ENCODE measurements at regions not wholly inside any gene's neighbourhood (a gene's known extent, or its start where the extent isn't known, plus 50 kb on each side); places are given as distances from the start of the nearest gene placed in this dataset.

DNA sequence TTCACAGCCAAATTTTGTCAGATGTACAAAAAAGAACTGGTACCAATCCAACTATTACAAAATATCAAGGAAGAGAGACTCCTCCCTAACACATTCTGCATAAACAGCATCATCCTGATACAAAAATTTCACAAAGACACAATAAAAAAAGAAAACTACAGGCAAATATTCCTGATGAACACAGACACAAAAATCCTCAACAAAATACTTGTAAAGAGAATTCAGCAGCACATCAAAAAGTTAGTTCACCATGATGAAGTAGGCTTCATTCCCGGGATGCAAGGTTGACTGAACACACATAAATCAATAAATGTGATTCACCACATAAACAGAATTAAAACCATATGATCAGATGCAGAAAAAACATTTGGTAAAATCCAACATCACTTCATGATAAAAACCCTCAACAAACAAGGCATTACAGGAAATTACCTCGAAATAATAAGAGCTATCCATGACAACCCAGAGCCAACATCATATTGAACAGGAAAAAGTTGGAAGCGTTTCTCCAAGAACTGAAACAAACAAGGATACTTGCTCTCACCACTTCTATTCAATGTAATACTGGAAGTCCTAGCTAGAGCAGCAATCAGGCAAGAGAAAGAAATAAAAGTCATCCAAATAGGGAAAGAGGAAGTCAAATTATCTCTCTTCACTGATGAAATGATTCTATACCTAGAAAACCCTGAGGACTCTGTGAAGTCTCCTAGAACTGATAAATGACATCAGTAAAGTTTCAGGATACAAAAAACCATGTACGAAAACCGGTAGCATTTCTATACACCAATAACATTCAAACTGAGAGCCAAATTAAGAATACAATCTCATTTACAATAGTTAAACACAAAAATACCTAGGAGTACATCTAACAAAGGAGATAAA, 223.1 kb downstream of the REEP3 start:
- no peak for DNase-seq

DNA sequence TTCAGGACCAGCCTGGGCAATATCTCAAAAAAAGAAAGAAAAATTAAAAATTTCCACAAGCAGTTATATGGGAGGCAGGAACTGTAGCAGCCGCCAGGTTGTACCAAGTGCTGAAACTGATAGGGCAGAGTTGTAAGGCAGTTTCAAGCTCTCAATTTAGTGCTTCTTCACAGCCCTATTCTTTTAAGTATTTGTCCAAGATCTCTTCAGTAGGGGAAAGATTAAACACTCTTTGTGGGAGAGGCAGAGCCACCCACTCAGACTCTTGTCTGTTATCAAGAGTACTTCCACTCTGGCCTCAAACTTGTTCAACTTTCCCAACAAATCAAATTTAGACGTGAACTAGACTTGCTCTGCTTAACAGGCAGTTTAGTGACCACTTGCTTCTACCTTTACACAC, 228.7 kb downstream of the REEP3 start:
- no peak for DNase-seq

DNA sequence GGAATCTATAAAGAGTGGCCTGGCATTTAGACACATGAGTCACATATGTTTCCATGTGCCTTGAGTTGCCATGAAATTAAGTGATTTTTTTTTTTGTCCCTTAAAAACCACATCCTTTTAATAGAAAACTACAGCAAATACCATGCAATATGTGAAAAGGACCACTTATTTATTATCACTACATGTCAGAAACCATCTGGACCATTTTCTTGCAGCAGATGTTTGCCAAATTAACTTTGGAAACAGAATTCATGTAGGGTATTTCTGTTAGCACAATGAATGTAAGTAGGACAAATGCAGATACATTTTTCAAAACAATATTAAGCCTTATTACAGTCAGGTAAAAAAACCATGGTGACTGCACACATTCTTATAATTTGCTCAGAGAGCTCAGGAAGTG, 230.6 kb downstream of the REEP3 start:
- DNase-seq = no peak

DNA sequence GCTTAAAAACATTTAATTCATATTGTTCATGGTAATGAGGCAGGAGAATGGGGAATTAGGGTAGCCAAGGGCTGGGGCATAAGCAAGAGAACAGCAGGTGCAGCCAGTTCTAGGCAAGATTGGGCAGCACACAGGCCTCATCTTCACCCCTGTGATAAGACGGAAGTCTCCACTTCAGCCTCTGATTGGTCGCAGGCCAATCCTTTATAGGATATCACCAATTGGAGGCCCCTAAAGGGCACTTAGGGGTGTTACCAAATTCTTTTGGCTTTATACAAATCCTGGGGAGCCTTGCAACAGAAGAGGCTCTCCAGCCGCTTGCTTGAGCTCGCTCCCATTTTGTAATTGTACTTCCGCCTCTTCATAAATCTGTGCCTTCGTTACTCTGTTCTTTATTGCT, 231.1 kb downstream of the REEP3 start:
- DNase-seq = no peak

DNA sequence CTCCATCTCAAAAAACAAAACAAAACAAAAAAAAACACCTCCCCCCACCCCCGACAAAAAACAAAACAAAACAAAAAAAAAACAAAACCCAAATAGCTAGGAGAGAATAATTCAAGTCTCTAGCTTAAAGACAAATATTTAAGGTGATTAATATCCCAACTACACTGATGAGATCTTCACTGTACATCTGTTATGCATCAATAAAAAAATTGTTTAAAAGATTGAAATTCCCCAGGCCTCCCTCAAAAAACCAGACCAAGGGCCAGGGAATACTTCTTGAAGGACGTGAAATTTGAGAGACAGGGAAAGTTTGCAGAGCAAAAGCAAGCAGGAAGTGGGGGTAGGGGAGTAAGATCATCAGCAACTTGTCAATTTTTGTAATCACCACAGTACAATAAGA, 232.6 kb downstream of the REEP3 start:
- no peak for DNase-seq

DNA sequence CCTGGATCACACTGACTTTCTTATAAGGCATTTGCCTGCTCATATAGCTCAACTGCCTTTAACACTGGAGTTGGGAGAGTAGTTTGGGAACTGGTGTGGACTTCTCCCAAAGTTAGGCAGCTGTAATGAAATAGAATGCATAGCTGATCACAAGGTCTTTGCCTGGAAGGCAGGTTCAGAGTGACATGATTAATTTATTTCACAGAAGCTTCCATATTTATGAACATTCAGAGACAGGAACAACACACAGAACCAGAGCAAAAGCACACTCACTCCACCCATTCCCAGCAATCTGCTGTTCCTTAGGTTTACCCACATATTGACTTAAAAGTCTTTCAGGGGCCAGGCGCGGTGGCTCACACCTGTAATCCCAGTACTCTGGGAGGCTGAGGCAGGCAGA, 234.2 kb downstream of the REEP3 start:
- DNase-seq = no peak

DNA sequence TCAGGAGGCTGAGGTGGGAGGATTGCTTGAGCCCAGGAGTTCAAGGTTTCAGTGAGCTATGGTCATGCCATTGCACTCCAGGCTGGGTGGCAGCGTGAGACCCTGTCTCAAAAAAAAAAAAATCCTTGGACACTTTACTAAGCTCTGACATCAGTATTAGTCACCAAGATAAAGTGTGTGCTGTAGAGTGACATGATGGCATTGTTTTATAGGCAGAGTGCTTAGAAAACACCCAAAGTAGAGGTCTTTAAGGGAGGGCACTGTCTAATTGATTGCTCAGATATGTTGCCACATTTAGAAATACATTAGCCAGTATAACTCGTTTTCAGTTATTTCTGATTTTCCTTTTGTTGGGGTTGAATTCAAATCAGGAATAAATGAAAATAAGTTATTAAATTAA, 235.9 kb downstream of the REEP3 start:
- no peak for DNase-seq

DNA sequence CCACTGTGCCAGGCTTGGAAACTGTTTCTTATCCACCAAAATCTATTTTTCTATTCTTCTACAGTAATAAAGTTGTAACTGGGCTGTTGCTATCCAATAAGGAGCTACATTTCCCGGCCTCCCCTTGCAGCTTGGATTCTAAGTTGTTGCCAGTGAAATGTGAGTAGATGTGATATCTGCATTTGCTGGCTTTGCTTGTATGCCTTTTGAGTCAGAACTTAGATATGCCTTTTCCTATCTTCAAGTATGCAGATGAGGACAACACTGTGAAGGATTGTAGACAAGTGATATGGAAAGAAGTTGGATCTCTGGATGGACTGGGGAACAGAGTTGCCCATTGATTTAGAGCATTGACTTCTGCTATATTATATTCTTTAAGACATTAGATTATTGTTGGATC, 236.9 kb downstream of the REEP3 start:
- no peak for DNase-seq

DNA sequence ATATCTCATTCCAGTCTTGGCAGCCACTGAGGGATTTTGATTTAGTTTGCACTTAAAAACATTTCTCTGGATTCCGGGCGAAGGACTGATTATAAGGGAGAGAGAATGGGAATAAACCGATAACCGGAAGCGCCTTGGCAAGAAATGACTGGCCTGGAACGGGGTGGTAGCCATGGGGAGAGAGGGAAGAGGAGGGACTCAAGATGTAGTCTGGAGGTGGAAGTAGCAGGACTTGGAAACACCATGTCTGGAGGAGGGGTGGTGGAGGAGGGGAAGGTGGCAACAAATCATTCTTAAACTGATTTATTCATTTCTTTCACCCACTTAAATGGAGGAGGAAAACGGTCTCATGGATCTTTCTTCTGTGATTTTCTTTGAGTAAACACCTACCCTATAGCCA, 238.1 kb downstream of the REEP3 start:
- no peak for DNase-seq

DNA sequence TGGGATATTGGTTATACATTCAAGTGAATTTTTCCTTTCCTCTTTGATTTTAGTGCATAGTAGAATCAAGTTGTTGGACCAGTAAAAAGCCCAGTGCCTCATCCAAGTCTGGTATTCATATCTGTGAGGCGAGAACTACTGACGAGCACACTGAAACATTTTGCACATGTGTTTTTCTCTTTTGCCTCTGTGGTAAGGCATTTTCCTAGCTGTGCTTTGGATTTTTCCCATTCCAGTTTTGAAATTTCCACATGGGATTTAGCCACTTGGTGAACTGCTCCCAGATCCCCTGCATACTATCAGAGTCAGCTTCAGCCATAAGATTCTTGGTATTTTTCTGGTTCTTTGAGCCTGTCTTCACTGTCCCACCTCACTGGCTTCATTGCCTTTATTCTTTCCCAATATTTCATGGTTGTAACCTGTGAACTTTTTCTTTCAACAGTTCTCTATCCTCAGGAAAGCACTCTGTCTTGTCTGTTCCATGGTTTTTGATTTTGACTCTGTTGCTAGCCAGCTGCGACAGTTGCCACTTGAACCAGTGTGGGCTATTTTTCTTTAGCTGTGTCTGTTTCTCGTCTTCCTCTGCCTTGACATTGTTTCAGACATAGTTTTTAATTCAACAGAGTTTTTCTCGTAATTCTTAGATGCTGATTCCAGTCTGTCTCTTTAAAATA, 239.0 kb downstream of the REEP3 start:
- no peak for DNase-seq

DNA sequence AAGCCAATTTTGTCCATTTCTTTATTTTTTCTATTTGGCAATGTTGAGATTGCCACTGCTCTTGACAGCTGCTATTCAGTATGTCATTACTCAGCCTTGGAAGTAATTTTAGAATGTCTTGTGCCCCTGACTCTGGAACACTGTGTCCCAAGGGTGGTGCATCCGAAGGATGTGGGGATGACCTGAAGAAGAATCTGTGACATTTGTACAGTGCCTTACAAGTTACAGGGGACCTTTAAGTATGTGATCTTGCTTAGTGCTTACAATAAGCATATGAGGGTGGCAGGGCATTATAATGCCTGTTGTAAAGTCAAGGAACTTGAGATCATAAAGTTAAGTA, 239.5 kb downstream of the REEP3 start:
- no peak for DNase-seq

DNA sequence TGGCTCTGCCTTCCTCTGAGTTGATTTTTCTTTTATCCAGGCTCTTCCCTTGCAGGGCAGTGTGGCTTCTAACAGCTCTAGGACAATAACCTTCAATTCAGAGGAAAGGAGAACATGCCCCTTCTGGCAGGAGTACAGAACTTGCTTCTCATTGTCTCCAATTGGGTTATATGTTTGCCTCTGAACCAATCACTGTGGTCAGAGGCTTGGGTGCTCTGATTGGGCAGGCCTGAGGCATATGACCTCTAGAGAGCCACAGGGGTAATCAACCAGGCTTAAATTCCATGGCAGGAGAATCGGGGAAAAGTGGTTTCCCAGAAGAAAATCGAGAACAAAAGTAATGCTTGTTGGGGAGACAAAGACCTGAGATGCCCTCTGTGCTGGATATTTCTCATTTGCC, 240.0 kb downstream of the REEP3 start:
- DNase-seq = no peak

DNA sequence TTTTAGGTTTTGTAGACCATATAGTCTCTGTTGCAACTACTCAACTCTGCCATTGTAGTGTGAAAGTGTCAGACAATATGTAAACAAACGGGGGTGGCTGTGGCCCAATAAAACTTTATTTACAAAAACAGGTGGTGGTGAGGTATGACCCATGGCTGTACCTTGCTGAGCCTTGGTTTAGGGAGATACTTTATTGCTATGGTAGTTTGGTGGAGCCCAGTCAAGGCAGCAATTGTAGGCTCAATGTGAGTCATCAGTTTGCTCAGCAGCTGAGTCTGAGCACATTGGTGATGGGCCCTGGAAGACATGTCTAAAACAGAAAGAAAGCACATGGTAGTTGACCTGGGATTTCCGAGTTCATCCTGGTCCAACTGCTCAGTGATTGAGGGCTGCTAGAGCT, 242.5 kb downstream of the REEP3 start:
- DNase-seq = no peak

DNA sequence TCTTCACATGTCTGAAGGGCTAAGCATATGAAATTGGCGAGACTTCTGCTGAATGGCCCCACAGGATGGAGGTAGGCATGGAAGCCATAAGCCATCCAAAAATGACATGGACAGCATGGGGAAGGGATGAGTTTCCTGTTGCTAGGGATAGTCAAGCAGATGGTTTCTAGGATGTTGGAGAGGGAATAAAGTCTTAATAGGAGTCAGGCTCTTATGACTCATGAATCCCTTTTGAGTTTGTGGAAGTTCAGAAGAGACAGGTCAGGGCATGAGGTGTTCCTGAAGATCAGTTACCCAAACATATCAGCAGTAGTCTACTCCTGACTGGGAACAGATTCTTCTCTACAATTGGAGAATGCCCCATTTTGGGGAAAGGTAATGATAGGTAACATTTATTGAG, 243.9 kb downstream of the REEP3 start:
- DNase-seq = no peak

DNA sequence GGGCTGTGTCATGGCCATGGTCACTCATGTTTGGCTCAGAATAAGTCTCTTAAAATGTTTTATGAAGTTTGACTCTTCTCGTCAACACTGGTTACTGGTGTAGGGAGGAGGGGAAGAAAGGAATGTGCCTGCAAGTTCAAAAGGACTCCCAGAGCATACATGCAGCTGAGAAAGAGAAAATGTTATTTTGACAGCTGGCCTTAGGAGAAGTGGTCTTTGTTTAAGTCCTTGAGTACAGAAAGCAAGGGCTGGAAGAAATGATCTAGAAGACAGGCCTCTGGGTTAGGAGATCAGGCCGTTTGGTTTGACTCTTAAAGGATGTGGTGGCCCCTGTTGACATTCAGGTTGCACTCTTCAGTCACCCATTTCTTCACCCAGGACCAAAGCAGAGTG, 245.5 kb downstream of the REEP3 start:
- peak; percentile 26 for DNase-seq

DNA sequence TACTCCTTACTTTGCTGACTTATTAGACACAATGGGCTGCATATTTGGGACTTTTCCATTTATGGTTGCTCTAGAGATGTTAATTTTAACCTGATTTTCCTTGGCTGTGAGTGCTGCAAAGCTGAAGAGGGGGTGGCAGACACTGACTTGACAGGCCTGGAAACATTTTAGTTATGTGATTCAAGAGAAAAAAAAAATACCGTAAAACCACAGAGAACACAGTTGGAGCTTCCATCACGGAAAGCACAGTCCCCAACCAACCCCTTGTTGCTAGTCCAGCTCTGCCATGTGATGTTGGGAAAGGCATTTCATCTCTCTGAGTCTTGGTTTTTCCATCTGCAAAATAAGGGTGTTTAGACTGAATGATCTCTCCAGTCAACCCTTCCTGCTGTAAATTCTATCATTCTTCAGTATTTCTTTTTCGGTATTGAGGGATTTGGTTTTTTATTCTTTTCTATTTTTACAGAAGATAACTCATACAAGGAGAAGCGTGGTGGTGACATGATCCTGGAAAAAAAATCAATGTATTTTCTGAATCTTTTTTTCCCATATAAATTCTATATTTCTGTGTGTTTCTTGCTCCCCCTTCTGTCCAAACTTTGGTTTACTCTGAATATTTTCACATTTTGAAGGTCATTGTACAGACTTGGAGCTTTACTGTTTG, 246.1 kb downstream of the REEP3 start:
- DNase-seq = peak; percentile 29

DNA sequence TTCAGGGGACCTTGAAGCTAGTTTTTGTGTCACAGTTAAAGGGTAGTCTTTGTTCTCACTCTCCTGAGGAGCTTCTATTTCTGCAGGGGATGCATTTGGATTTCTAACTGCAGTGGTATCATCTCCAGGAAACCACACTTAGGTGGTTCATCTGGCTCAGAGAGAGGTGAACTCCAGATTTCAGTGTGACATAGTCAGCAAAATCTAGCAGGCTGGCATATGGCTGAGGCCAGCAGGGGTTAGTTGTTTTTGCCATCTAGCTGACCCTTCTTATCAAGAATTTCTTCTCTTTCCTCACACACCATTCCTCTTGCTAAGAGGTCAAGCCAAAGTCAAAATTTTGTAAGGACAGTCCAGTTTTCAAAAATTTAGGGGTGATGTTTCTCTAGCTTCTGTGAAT, 248.2 kb downstream of the REEP3 start:
- DNase-seq = no peak

DNA sequence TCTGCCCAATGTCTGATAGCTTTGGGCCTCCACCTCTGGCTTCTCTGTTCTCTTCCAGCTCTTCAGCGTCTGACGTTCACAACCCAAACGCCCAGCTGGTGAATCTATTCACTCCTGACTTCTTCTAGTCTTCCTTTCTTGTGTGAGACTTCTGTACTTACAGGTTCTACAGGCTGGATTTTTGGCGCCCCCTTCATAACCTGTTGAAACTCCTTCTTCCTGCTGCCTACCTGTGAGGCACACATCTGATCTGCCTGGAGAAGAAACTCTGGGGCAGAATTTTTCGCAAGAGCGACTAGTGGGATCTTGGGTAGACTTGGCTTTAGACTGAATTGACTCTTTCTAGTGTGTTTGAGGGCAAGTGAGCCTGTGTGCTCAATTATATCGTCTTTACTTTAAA, 249.3 kb downstream of the REEP3 start:
- DNase-seq = no peak

DNA sequence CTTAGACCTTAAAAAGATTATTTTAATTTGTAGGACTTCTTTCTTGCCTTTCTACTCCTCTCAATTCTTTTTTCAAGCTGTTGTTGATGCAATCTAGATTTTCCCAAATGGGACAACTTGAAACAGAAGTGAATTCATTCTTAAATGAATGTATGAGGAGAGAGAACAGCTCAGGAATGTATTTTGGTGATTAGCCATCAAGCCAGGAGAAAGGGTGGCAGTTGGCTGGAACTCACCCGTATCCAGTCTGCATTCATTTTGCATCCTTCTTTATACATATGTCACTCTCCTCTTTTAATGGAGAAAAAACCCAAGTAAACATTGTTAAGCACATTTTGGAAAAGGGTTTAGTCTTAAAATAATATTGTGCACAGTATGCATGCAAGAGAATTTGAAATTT, 251.3 kb downstream of the REEP3 start:
- DNase-seq = no peak

DNA sequence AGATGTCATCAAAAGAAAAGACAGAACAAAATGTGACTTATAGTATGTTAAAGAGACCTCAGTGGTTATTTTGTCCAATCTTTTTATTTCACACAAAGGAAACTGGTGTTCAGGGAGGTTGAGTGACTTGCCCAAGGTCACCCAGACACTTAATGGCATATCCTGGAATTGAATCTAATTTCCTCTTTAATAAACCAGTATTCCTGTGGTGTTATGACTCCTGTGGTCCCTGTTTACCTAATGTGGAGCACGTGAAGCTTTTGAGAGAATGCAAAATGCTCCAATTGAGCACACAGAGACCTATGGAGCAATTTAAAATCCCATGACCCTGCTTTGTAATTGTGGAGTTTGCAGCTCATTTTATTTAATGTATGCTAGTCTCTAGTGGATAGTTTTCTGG, 251.9 kb downstream of the REEP3 start:
- no peak for DNase-seq

DNA sequence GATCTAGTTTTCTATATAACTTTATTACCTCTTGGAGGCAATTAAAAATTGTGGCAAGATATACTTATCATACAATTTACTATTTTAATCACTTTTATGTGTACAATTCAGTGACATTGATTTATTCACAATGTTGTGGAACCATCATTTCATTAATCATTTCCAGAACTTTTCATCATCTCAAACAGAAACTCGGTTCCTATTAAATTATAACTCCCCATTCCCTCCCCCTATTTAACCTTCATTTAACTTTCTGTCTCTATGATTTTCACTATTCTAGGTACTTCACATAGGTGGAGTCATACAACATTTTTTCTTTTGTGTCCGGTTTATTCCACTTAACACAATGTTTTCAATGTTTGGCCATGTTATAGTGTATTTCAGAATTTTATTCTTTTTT, 252.8 kb downstream of the REEP3 start:
- no peak for DNase-seq

DNA sequence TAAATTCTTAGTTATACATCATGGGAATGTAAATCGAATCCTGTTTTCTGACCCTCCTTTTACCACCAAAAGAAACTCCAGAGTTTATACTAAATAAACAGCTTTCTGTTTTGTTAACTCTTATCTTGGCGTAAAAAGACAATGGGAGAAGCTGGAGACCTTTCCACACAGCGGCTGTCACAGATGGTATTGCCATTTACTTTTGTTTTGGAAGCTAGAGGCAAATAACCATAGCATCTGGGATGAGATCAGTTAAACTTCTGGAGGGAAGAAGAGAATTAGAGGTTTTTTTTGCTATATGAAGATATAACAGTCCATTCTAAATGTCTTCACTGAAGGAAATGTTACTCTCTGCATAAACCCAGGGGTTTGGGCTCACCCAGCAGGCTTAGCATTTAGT, 258.9 kb downstream of the REEP3 start:
- DNase-seq = no peak

DNA sequence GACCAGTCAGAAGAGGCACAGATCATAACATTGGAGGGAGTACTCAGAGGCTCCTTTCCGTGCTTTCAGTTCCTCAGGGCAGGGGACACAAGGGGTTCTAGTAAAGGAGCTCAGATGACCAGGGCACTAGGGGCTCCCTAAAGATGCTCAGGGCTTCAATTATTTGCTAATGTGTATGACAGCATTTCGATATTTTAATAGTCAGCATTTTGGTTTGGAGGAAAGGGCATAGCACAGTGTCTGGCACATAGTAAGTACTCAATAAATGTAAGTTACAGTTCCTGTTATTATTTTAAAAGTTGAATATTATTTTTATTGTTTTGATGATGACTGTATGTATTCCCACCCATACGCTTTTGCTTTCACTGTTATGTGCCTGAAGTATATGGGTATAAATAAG, 260.0 kb downstream of the REEP3 start:
- no peak for DNase-seq

DNA sequence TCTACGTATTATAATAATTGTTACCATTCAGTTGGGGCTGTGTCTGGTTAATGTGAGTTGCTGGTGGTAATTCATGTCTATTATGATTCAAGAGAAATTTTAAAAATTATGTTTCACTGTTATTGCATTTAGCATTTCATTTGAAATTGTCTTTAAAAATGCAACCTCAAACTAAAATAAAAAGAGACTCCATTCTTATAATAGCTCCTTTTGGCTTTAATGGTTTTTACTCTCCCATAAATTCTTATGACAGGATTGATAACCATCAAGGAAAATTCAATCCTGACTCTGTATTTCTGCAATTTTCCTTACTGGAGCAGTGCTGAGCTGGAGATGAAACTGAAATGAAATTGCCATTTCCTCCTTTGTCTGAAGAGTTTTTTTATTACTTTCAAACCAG, 262.7 kb downstream of the REEP3 start:
- DNase-seq = no peak

All from right kidney (tissue), 1 donor.